ENCODE measurements at regions not wholly inside any gene's neighbourhood (a gene's known extent, or its start where the extent isn't known, plus 50 kb on each side); places are given as distances from the start of the nearest gene placed in this dataset.

- no peak for DNase-seq (ENCODE audit: low spot score)
- intact Hi-C loops (cut with DNase I), result no loop called here
- TF ChIP-seq CTCF (IDR thresholded peaks at IDR 0.05) (no peak), POLR2AphosphoS5 (IDR thresholded peaks at IDR 0.05) (no peak), POLR2A (IDR thresholded peaks at IDR 0.05) (no peak)
- 85% methylated on average over 2 of the region's 2 CpGs for WGBS
- H3K27ac ChIP-seq, result no peak overlapping the region
- no peaks in the 10 kb centered on the region for H3K27me3 ChIP-seq (replicated peaks; ENCODE audit: insufficient read depth)
- no peaks in the 10 kb centered on the region for H3K4me1 ChIP-seq (replicated peaks)
- H3K36me3 ChIP-seq, result no peaks in the 10 kb centered on the region
- H3K4me3 ChIP-seq, result no peak overlapping the region
- H3K9me3 ChIP-seq, result no peaks in the 10 kb centered on the region
Measured at GRCh38 chr21:16663436-16663835, 849.4 kb upstream of the CXADR start.

DNA sequence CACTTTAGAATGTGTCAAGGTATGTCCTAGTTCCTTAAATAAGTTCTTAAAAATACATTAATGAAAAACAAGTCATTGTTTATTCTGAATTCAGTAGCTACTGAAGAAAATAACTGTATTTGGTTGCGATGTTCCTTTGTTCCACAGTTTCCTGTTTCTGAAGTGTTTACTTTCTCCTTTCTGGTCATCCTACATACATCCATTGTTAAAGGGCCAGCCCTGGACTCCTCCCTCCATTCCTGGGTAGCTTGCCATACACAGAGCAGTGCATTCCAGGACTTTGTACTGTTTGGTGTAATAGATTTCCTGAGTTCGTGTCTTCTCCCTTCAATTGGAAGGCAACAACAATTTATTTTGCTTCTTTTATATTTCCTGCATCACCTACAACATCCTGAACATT is 845.4 kb upstream of the CXADR start:
- 92% methylated on average over 2 of the region's 2 CpGs for WGBS
- no peak overlapping the region for H3K4me3 ChIP-seq
- intact Hi-C loops (cut with DNase I), result no loop called here
- H3K4me1 ChIP-seq (replicated peaks), result no peaks in the 10 kb centered on the region
- no peaks in the 10 kb centered on the region for H3K9me3 ChIP-seq
- no peaks in the 10 kb centered on the region for H3K27me3 ChIP-seq (replicated peaks; ENCODE audit: insufficient read depth)
- H3K27ac ChIP-seq, result no peak overlapping the region
- TF ChIP-seq CTCF (IDR thresholded peaks at IDR 0.05) (no peak), POLR2AphosphoS5 (IDR thresholded peaks at IDR 0.05) (no peak), POLR2A (IDR thresholded peaks at IDR 0.05) (no peak)
- DNase-seq (ENCODE audit: low spot score), result no peak
- H3K36me3 ChIP-seq, result no peaks in the 10 kb centered on the region

GRCh38 chr21:16674949-16675348 is 837.9 kb upstream of the CXADR start:
- no peaks in the 10 kb centered on the region for H3K4me1 ChIP-seq (replicated peaks)
- intact Hi-C loops (cut with DNase I), result no loop called here
- no peak overlapping the region for H3K27ac ChIP-seq
- no peaks in the 10 kb centered on the region for H3K9me3 ChIP-seq
- H3K27me3 ChIP-seq (replicated peaks; ENCODE audit: insufficient read depth), result no peaks in the 10 kb centered on the region
- no peak overlapping the region for H3K4me3 ChIP-seq
- no peak for DNase-seq (ENCODE audit: low spot score)
- 68% methylated on average over 2 of the region's 2 CpGs for WGBS
- TF ChIP-seq CTCF (IDR thresholded peaks at IDR 0.05) (no peak), POLR2A (IDR thresholded peaks at IDR 0.05) (no peak), POLR2AphosphoS5 (IDR thresholded peaks at IDR 0.05) (no peak)
- no peaks in the 10 kb centered on the region for H3K36me3 ChIP-seq

DNA sequence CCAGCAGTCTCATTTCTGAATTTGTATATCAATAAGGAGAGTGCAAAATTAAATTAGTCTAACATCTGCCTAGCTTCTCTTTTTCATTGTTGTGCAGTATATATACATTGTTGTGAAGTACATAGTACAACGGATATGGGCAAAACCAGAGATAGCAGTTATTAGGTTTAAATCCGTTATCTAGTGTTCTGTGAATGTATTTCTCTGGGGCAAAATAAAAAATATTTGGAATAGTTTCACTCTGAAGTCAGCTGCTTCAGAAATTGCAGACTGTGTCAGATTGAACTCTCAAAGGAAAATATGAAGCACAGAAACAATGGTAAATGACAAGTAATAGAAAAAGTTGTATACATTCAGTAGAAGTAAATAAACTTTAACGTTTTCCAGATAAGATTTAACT is 836.5 kb upstream of the CXADR start:
- H3K27ac ChIP-seq, result no peak overlapping the region
- no peak for DNase-seq (ENCODE audit: low spot score)
- no peak for TF ChIP-seq POLR2A (IDR thresholded peaks at IDR 0.05)
- TF ChIP-seq CTCF (IDR thresholded peaks at IDR 0.05), result no peak
- H3K9me3 ChIP-seq, result no peaks in the 10 kb centered on the region
- intact Hi-C loops (cut with DNase I), result no loop called here
- no peaks in the 10 kb centered on the region for H3K27me3 ChIP-seq (replicated peaks; ENCODE audit: insufficient read depth)
- no peak overlapping the region for H3K4me3 ChIP-seq
- no peaks in the 10 kb centered on the region for H3K36me3 ChIP-seq
- 72% methylated on average over 3 of the region's 3 CpGs for WGBS
- H3K4me1 ChIP-seq (replicated peaks), result no peaks in the 10 kb centered on the region

- Histone ChIP-seq H3K27me3 (replicated peaks; ENCODE audit: insufficient read depth) (no peaks in the 10 kb centered on the region), H3K9me3 (no peaks in the 10 kb centered on the region), H3K36me3 (no peaks in the 10 kb centered on the region), H3K4me3 (no peak overlapping the region), H3K4me1 (replicated peaks) (no peaks in the 10 kb centered on the region), H3K27ac (no peak overlapping the region)
- TF ChIP-seq CTCF (IDR thresholded peaks at IDR 0.05) (no peak), POLR2AphosphoS5 (IDR thresholded peaks at IDR 0.05) (no peak), POLR2A (IDR thresholded peaks at IDR 0.05) (no peak)
- WGBS, result 41% methylated on average over 3 of the region's 3 CpGs
- intact Hi-C loops (cut with DNase I), result no loop called here
- no peak for DNase-seq (ENCODE audit: low spot score)
Measured at GRCh38 chr21:16678429-16679160, 834.2 kb upstream of the CXADR start.

All from prostate gland (tissue), 2 donors.